CD4-positive, alpha-beta T cell treated with Interleukin-6 for 4 hours (primary cell): ENCODE measurements at regions not wholly inside any gene's neighbourhood (a gene's known extent, or its start where the extent isn't known, plus 50 kb on each side); places are given as distances from the start of the nearest gene placed in this dataset.

ENCODE experiments used
- DNase-seq: peaks from one replicate; pipeline ENCODE4 v3.0.0-alpha.2; 2020; ENCODE audit warnings: mixed read lengths

GRCh38 chr10:10110844-10111490, 906.7 kb upstream of the CELF2 start:
- no peak for DNase-seq

GRCh38 chr10:10118131-10118530, 899.5 kb upstream of the CELF2 start:
- DNase-seq, result no peak

GRCh38 chr10:10120671-10121070, 897.0 kb upstream of the CELF2 start:
- no peak for DNase-seq

- DNase-seq, result no peak
Observed at GRCh38 chr10:10125676-10126075, 892.0 kb upstream of the CELF2 start.

GRCh38 chr10:10126218-10126617, 891.5 kb upstream of the CELF2 start:
- DNase-seq, result no peak

GRCh38 chr10:10128387-10128786, 889.3 kb upstream of the CELF2 start:
- DNase-seq, result no peak

- no peak for DNase-seq
Observed at GRCh38 chr10:10130686-10131085, 887.0 kb upstream of the CELF2 start.

- DNase-seq, result no peak
Observed at GRCh38 chr10:10132009-10132408, 885.7 kb upstream of the CELF2 start.

GRCh38 chr10:10133281-10133680, 884.4 kb upstream of the CELF2 start:
- DNase-seq, result no peak

GRCh38 chr10:10138685-10139084, 879.0 kb upstream of the CELF2 start:
- no peak for DNase-seq

GRCh38 chr10:10141782-10142382, 875.8 kb upstream of the CELF2 start:
- no peak for DNase-seq

GRCh38 chr10:10146604-10147003, 871.1 kb upstream of the CELF2 start:
- no peak for DNase-seq

GRCh38 chr10:10149899-10150298, 867.8 kb upstream of the CELF2 start:
- no peak for DNase-seq

GRCh38 chr10:10156917-10157600, 860.6 kb upstream of the CELF2 start:
- DNase-seq, result no peak

- DNase-seq, result no peak
Observed at GRCh38 chr10:10160821-10161312, 856.8 kb upstream of the CELF2 start.

- DNase-seq, result no peak
Observed at GRCh38 chr10:10164848-10165247, 852.8 kb upstream of the CELF2 start.

- no peak for DNase-seq
Observed at GRCh38 chr10:10165415-10165814, 852.3 kb upstream of the CELF2 start.

- no peak for DNase-seq
Observed at GRCh38 chr10:10178476-10178875, 839.2 kb upstream of the CELF2 start.

GRCh38 chr10:10193848-10194247, 823.8 kb upstream of the CELF2 start:
- DNase-seq, result no peak

- no peak for DNase-seq
Observed at GRCh38 chr10:10196701-10197100, 821.0 kb upstream of the CELF2 start.

- DNase-seq, result no peak
Observed at GRCh38 chr10:10197423-10197822, 820.2 kb upstream of the CELF2 start.

GRCh38 chr10:10198363-10198762, 819.3 kb upstream of the CELF2 start:
- no peak for DNase-seq

GRCh38 chr10:10204415-10204814, 813.3 kb upstream of the CELF2 start:
- no peak for DNase-seq

- no peak for DNase-seq
Observed at GRCh38 chr10:10205906-10206305, 811.8 kb upstream of the CELF2 start.
